ENCODE measurements at regions not wholly inside any gene's neighbourhood (a gene's known extent, or its start where the extent isn't known, plus 50 kb on each side); places are given as distances from the start of the nearest gene placed in this dataset.

DNA sequence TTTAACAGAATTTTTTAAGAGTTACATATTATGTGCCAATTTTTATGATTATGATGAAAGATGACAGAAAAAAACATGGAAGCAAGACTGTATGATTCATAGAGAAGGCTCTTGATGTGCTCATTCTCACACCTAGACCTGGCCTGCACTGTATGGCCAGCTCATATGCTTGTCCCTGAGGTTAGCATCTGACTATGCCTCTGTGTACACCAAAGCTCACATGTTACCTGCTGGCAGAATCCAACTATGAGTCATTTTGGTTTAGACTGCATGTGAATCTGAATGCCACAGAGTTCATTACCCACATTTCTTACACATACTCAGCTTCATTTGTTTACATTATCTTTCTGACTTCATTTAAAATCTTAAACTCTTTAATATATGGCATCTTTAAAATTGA lies 139.0 kb downstream of the DSC3 start:
- ChIA-PET CTCF (no interaction called here), POLR2A (no interaction called here)
- TF ChIP-seq, protein P1, sequence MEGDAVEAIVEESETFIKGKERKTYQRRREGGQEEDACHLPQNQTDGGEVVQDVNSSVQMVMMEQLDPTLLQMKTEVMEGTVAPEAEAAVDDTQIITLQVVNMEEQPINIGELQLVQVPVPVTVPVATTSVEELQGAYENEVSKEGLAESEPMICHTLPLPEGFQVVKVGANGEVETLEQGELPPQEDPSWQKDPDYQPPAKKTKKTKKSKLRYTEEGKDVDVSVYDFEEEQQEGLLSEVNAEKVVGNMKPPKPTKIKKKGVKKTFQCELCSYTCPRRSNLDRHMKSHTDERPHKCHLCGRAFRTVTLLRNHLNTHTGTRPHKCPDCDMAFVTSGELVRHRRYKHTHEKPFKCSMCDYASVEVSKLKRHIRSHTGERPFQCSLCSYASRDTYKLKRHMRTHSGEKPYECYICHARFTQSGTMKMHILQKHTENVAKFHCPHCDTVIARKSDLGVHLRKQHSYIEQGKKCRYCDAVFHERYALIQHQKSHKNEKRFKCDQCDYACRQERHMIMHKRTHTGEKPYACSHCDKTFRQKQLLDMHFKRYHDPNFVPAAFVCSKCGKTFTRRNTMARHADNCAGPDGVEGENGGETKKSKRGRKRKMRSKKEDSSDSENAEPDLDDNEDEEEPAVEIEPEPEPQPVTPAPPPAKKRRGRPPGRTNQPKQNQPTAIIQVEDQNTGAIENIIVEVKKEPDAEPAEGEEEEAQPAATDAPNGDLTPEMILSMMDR (IDR thresholded peaks at IDR 0.05; ENCODE audit: low read depth, low read length), result no peak
- no peak for DNase-seq (ENCODE audit: low read depth, low spot score)
- Histone ChIP-seq H3K4me3 (ENCODE audit: low read depth, low read length) (no peak overlapping the region), H3K27me3 (ENCODE audit: control insufficient read depth, insufficient read depth, low read length) (no peaks in the 10 kb centered on the region), H3K27ac (ENCODE audit: low read depth, low read length) (no peak overlapping the region), H3K9me3 (ENCODE audit: control insufficient read depth, insufficient read depth, low read length) (no peaks in the 10 kb centered on the region; the same call in 1 of the 2 replicates)

DNA sequence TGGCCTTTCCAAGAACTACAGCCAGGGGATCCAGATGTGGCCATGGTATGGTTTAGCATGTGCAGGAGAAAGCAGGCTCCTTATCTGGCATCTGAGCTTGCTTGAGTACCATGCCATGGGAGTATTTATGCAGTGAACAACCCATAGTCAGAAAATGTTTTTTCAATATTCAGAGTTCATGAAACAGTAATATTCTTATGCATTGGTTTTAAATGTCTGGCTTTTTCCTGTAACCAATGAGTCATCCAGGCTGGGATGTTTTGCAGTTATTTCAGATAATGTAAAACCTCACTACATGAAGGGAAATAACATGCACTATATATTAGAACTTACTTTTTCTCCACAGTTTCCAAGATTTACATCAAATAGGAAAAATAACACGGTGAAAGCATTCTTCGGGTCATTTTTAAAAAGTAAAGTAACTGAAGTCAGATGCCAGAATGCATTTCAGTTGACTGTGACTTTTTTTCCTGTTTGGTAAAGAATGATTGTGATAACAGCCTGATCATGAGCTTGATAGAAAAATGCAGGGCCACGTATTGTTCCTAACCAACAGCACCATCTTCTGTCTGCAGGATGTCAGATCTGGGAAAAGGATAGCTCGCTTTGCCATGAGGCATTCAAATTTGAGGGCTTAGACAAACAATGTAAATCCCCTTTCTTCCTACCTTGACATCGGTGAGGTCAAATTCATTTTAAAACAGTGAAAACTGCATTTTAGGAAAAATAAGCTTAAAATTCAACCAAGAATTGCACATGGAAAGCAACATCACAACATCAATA lies 152.8 kb downstream of the DSC3 start:
- Histone ChIP-seq H3K27ac (ENCODE audit: low read depth, low read length) (no peak overlapping the region), H3K4me3 (ENCODE audit: low read depth, low read length) (no peak overlapping the region), H3K9me3 (ENCODE audit: control insufficient read depth, insufficient read depth, low read length) (peaks cover 8% of the 10 kb centered on the region), H3K27me3 (ENCODE audit: control insufficient read depth, insufficient read depth, low read length) (no peaks in the 10 kb centered on the region)
- TF ChIP-seq, protein P1 (IDR thresholded peaks at IDR 0.05; ENCODE audit: low read depth, low read length), result no peak
- no peak for DNase-seq (ENCODE audit: low read depth, low spot score)
- ChIA-PET CTCF (no interaction called here), POLR2A (no interaction called here)

- TF ChIP-seq, protein P1 (IDR thresholded peaks at IDR 0.05; ENCODE audit: low read depth, low read length), result no peak
- Histone ChIP-seq H3K27ac (ENCODE audit: low read depth, low read length) (no peak overlapping the region), H3K27me3 (ENCODE audit: control insufficient read depth, insufficient read depth, low read length) (no peaks in the 10 kb centered on the region), H3K9me3 (ENCODE audit: control insufficient read depth, insufficient read depth, low read length) (peaks cover 8% of the 10 kb centered on the region), H3K4me3 (ENCODE audit: low read depth, low read length) (no peak overlapping the region)
- CTCF ChIA-PET, result no interaction called here
- POLR2A ChIA-PET, result no interaction called here
- DNase-seq (ENCODE audit: low read depth, low spot score), result no peak
Measured at GRCh38 chr18:30888344-30888743, 154.2 kb downstream of the DSC3 start.

DNA sequence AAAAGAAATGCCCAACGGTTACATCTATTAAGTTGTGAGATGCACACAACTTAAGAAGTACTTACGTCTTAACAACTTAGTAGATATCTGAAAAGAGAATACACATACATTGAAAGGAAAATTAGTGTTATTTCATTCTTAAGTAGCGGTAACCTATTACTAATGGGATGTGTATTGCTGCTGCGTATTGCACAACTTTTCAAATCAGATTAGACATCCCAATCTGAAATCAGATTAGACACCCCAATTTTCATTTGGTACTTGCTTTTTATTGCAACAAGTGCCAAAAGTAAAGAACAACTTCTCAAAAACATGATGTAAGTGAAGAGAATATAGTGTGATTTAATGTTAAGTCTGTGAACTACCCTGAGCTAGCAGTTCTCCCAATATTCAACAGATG lies 155.5 kb downstream of the DSC3 start:
- TF ChIP-seq, protein P1 (IDR thresholded peaks at IDR 0.05; ENCODE audit: low read depth, low read length), result no peak
- ChIA-PET CTCF (no interaction called here), POLR2A (no interaction called here)
- H3K9me3 ChIP-seq (ENCODE audit: control insufficient read depth, insufficient read depth, low read length), result peaks cover 8% of the 10 kb centered on the region
- no peak overlapping the region for H3K27ac ChIP-seq (ENCODE audit: low read depth, low read length)
- H3K4me3 ChIP-seq (ENCODE audit: low read depth, low read length), result no peak overlapping the region
- no peaks in the 10 kb centered on the region for H3K27me3 ChIP-seq (ENCODE audit: control insufficient read depth, insufficient read depth, low read length)
- DNase-seq (ENCODE audit: low read depth, low spot score), result no peak

DNA sequence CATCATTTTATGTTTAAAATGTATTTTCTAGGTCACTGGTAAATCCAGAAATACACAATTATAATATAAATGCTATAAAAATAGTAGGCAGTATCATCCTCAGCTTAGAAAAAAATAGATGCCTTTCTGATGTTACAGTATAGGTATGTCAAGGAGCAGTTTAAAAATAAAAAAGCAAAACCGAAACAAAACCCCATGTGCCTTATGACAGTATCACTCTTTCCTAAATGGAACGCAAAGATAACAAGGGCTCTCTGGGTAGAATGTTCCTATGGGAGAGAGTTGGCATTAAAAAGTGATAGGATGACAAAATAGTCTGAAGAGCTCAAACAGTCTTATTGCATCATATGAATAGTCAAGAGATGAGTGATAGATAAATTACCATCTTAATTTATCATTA lies 172.1 kb downstream of the DSC3 start:
- no peak overlapping the region for H3K4me3 ChIP-seq (ENCODE audit: low read depth, low read length)
- no peak overlapping the region for H3K27ac ChIP-seq (ENCODE audit: low read depth, low read length)
- ChIA-PET CTCF (no interaction called here), POLR2A (no interaction called here)
- no peak for DNase-seq (ENCODE audit: low read depth, low spot score)
- H3K9me3 ChIP-seq (ENCODE audit: control insufficient read depth, insufficient read depth, low read length), result no peaks in the 10 kb centered on the region; the same call in 1 of the 2 replicates
- no peaks in the 10 kb centered on the region for H3K27me3 ChIP-seq (ENCODE audit: control insufficient read depth, insufficient read depth, low read length)
- TF ChIP-seq, protein P1 (IDR thresholded peaks at IDR 0.05; ENCODE audit: low read depth, low read length), result no peak

Data from AG04450 (cell line).